EH (cell line): ENCODE measurements at regions not wholly inside any gene's neighbourhood (a gene's known extent, or its start where the extent isn't known, plus 50 kb on each side); places are given as distances from the start of the nearest gene placed in this dataset.
A peak's percentile ranks its signal among the peaks of the same experiment; 100 is the strongest.
"Not testable (repeated sequence)": the region's sequence is repeated elsewhere in the genome, so short reads cannot be mapped to it uniquely, and the experiment has no call there.

Source experiments
- DNase-seq: peaks from one replicate; pipeline ENCODE4 v3.0.0-alpha.2; 2015; ENCODE audit warnings: low read depth

- DNase-seq, result no peak
These were observed 97.2 kb upstream of the METTL14 start for GRCh38 chr4:118587946-118588345.

- no peak for DNase-seq
These were observed 95.6 kb upstream of the METTL14 start for GRCh38 chr4:118589471-118590055.

- DNase-seq, result peak; percentile 92
These were observed 93.7 kb upstream of the METTL14 start for GRCh38 chr4:118591339-118592046.

GRCh38 chr4:118592289-118592688 is 92.9 kb upstream of the METTL14 start:
- DNase-seq, result not testable (repeated sequence)

- DNase-seq, result not testable (repeated sequence)
These were observed 89.3 kb upstream of the METTL14 start for GRCh38 chr4:118595883-118596282.

GRCh38 chr4:118625097-118625496 is 60.1 kb upstream of the METTL14 start:
- not testable (repeated sequence) for DNase-seq

- DNase-seq, result peak; percentile 59
These were observed 55.5 kb upstream of the METTL14 start for GRCh38 chr4:118629697-118630096.

- not testable (repeated sequence) for DNase-seq
These were observed 54.3 kb upstream of the METTL14 start for GRCh38 chr4:118630897-118631296.

- not testable (repeated sequence) for DNase-seq
These were observed 53.7 kb upstream of the METTL14 start for GRCh38 chr4:118631321-118632050.

GRCh38 chr4:118633476-118633875 is 51.7 kb upstream of the METTL14 start:
- not testable (repeated sequence) for DNase-seq

GRCh38 chr4:118634126-118634875 is 50.9 kb upstream of the METTL14 start:
- DNase-seq, result not testable (repeated sequence)
